Motor neuron (in vitro differentiated cells): ENCODE measurements at regions not wholly inside any gene's neighbourhood (a gene's known extent, or its start where the extent isn't known, plus 50 kb on each side); places are given as distances from the start of the nearest gene placed in this dataset.

Source experiments
- ATAC-seq, 8 experiments: fragments of 200-7000 bp; cut with Tn5 transposase; replicated peaks in 6 of 8; 2 replicates each; pipeline ENCODE4 v1.8.0; 2021; ENCODE audit warnings: mild to moderate bottlenecking in 8 of 8, moderate library complexity in 8 of 8
- H3K27ac ChIP-seq, 2 donors: fragments of 250-450 bp; sonication (Bioruptor Pico); 2 replicates each; pipeline ENCODE4 v1.9.0; 2021; ENCODE audit warnings: antibody characterized with exemption in 2 of 2, mild to moderate bottlenecking in 2 of 2, moderate library complexity in 1 of 2
- H3K4me1 ChIP-seq, 2 donors: fragments of 250-450 bp; sonication (Bioruptor Pico); replicated peaks in 1 of 2; 2 replicates each; pipeline ENCODE4 v1.6.1; 2021; ENCODE audit warnings: antibody characterized with exemption in 2 of 2, mild to moderate bottlenecking in 2 of 2, moderate library complexity in 1 of 2
- H3K4me3 ChIP-seq, 5 donors: fragments of 250-450 bp; sonication (Bioruptor Pico); 2 replicates each; pipeline ENCODE4 v1.9.0; 2021; ENCODE audit warnings: antibody characterized with exemption in 5 of 5, mild to moderate bottlenecking in 5 of 5, moderate library complexity in 4 of 5
- WGBS, 10 experiments: fragments of 450-650 bp; shearing (Covaris generic); methylation state at CpG; one replicate each; pipeline ENCODE4 v1.0.0; 2022; 5-methylcytosine and 5-hydroxymethylcytosine counted together
- in situ Hi-C, 9 experiments: fragments of 400-800 bp; cut with MboI; loops; one replicate each; pipeline ENCODE4 v1.15.0; 2021; ENCODE audit warnings: low sequenced_read_pairs in 9 of 9, low pct_unique_long_range_greater_than_20kb in 2 of 9; ENCODE audit not compliant: unreplicated experiment in 9 of 9

GRCh38 chr17:72409405-72410002 lies 288.7 kb downstream of the SOX9 start:
- no peak for ATAC-seq
- WGBS, 10 experiments: 67 to 100% (median 100%) methylated on average over 1 to 2 of the region's 2 CpGs; no CpG with 5 or more reads in 3 of the 10 experiments
- in situ Hi-C loops: no loop called here
- Histone ChIP-seq H3K27ac (no peak overlapping the region), H3K4me1 (peaks cover 33 to 42% of the 10 kb centered on the region in 2 donors), H3K4me3 (no peak overlapping the region)

GRCh38 chr17:72411124-72411563 lies 290.3 kb downstream of the SOX9 start:
- in situ Hi-C loops: no loop called here
- Histone ChIP-seq H3K4me1 (peaks cover 28 to 35% of the 10 kb centered on the region in 2 donors), H3K4me3 (no peak overlapping the region), H3K27ac (no peak overlapping the region)
- 50 to 100% (median 69%) methylated on average over 1 to 5 of the region's 6 CpGs for WGBS, 10 experiments
- peak in 4 of 8 experiments; percentile 4 to 16 (median 8) for ATAC-seq

- no peak for ATAC-seq
Observed at GRCh38 chr17:72412650-72413076, 291.8 kb downstream of the SOX9 start.

GRCh38 chr17:72413077-72414031 lies 292.5 kb downstream of the SOX9 start:
- ATAC-seq: no peak
- no peak overlapping the region for H3K27ac ChIP-seq
- 77 to 100% (median 93%) methylated on average over 3 to 16 of the region's 23 CpGs; no CpG with 5 or more reads in 1 of the 10 experiments for WGBS, 10 experiments
- H3K4me3 ChIP-seq: no peak overlapping the region
- in situ Hi-C loops: no loop called here
- peaks cover 10 to 16% of the 10 kb centered on the region in 2 donors for H3K4me1 ChIP-seq

More at GRCh38 chr17:72412650-72413076, 291.8 kb downstream of the SOX9 start:
- WGBS, 10 experiments: 47 to 100% (median 80%) methylated on average over 1 to 4 of the region's 5 CpGs; no CpG with 5 or more reads in 1 of the 10 experiments
- in situ Hi-C loops: no loop called here
- Histone ChIP-seq H3K4me3 (no peak overlapping the region), H3K27ac (no peak overlapping the region), H3K4me1 (peaks cover 17 to 23% of the 10 kb centered on the region in 2 donors)

GRCh38 chr17:72414032-72414396 lies 293.2 kb downstream of the SOX9 start:
- no peak overlapping the region for H3K27ac ChIP-seq
- in situ Hi-C loops: no loop called here
- 58 to 83% (median 80%) methylated on average over 1 to 4 of the region's 5 CpGs; no CpG with 5 or more reads in 4 of the 10 experiments for WGBS, 10 experiments
- H3K4me1 ChIP-seq: peaks cover 6 to 13% of the 10 kb centered on the region in 2 donors
- no peak overlapping the region for H3K4me3 ChIP-seq
- ATAC-seq: no peak

- Histone ChIP-seq H3K4me1 (peaks cover 6 to 13% of the 10 kb centered on the region in 2 donors), H3K27ac (no peak overlapping the region), H3K4me3 (no peak overlapping the region)
- in situ Hi-C loops: no loop called here
- 63 to 100% (median 90%) methylated on average over 1 to 8 of the region's 9 CpGs for WGBS, 10 experiments
- no peak for ATAC-seq
Observed at GRCh38 chr17:72414967-72415853, 294.4 kb downstream of the SOX9 start.

- ATAC-seq: no peak
- Histone ChIP-seq H3K4me1 (peaks cover 4 to 8% of the 10 kb centered on the region in 2 donors), H3K4me3 (no peak overlapping the region), H3K27ac (no peak overlapping the region)
- in situ Hi-C loops: no loop called here
- WGBS, 10 experiments: no CpG with 5 or more reads among the region's 6 CpGs
Observed at GRCh38 chr17:72416054-72416675, 295.3 kb downstream of the SOX9 start.

GRCh38 chr17:72416905-72417304 lies 296.1 kb downstream of the SOX9 start:
- H3K27ac ChIP-seq: no peak overlapping the region

GRCh38 chr17:72417627-72418026 lies 296.8 kb downstream of the SOX9 start:
- ATAC-seq: no peak
- in situ Hi-C loops: no loop called here
- 60 to 100% (median 89%) methylated on average over 1 to 2 of the region's 2 CpGs; no CpG with 5 or more reads in 3 of the 10 experiments for WGBS, 10 experiments
- Histone ChIP-seq H3K4me1 (no peaks in the 10 kb centered on the region), H3K4me3 (no peak overlapping the region), H3K27ac (no peak overlapping the region)

More at GRCh38 chr17:72416905-72417304, 296.1 kb downstream of the SOX9 start:
- H3K4me1 ChIP-seq: peaks cover 0 to under 1% of the 10 kb centered on the region in 2 donors
- ATAC-seq: no peak
- H3K4me3 ChIP-seq: no peak overlapping the region
- in situ Hi-C loops: no loop called here

GRCh38 chr17:72419866-72420774 lies 299.3 kb downstream of the SOX9 start:
- in situ Hi-C loops: no loop called here
- peak in 1 of 8 experiments; percentile 7 for ATAC-seq
- H3K4me1 ChIP-seq: no peaks in the 10 kb centered on the region
- H3K4me3 ChIP-seq: no peak overlapping the region
- H3K27ac ChIP-seq: no peak overlapping the region
- 60 to 100% (median 96%) methylated on average over 1 to 5 of the region's 11 CpGs; no CpG with 5 or more reads in 1 of the 10 experiments for WGBS, 10 experiments

GRCh38 chr17:72420775-72421127 lies 299.9 kb downstream of the SOX9 start:
- ATAC-seq: no peak
- no peaks in the 10 kb centered on the region for H3K4me1 ChIP-seq
- no peak overlapping the region for H3K4me3 ChIP-seq
- no peak overlapping the region for H3K27ac ChIP-seq
- in situ Hi-C loops: no loop called here
- 80 to 92% (median 81%) methylated on average over 2 to 7 of the region's 8 CpGs; no CpG with 5 or more reads in 7 of the 10 experiments for WGBS, 10 experiments
